ENCODE measurements at regions not wholly inside any gene's neighbourhood (a gene's known extent, or its start where the extent isn't known, plus 50 kb on each side); places are given as distances from the start of the nearest gene placed in this dataset.

DNA sequence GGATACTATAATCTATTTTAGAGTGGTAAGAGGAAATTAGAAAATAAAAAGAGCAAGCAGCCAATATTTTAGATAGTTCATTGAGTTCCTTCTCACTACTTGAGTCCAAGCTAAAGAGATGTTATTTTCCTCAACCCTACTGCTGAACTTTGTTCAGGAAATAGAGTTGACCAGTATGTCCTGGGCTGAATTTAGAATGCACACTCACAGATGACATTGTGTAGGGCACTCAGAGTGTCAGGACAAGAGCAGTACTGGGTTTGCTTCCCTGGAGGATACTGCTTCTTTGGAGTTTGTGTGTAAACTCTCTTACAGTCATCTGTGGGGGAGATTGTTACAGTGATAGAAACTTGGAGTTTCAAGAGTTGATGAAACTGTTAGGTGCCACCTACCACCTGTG, 80.0 kb upstream of the AGBL1 start:
- no peak for DNase-seq (ENCODE audit: low read depth, low spot score)
- ChIA-PET POLR2A (no interaction called here), CTCF (no interaction called here)
- Histone ChIP-seq H3K4me3 (ENCODE audit: low read depth, low read length) (no peak overlapping the region), H3K27me3 (ENCODE audit: control insufficient read depth, insufficient read depth, low read length) (no peaks in the 10 kb centered on the region), H3K27ac (ENCODE audit: low read depth, low read length) (no peak overlapping the region), H3K9me3 (ENCODE audit: control insufficient read depth, insufficient read depth, low read length) (no peaks in the 10 kb centered on the region)
- TF ChIP-seq, protein P1, sequence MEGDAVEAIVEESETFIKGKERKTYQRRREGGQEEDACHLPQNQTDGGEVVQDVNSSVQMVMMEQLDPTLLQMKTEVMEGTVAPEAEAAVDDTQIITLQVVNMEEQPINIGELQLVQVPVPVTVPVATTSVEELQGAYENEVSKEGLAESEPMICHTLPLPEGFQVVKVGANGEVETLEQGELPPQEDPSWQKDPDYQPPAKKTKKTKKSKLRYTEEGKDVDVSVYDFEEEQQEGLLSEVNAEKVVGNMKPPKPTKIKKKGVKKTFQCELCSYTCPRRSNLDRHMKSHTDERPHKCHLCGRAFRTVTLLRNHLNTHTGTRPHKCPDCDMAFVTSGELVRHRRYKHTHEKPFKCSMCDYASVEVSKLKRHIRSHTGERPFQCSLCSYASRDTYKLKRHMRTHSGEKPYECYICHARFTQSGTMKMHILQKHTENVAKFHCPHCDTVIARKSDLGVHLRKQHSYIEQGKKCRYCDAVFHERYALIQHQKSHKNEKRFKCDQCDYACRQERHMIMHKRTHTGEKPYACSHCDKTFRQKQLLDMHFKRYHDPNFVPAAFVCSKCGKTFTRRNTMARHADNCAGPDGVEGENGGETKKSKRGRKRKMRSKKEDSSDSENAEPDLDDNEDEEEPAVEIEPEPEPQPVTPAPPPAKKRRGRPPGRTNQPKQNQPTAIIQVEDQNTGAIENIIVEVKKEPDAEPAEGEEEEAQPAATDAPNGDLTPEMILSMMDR (IDR thresholded peaks at IDR 0.05; ENCODE audit: low read depth, low read length) = no peak

DNA sequence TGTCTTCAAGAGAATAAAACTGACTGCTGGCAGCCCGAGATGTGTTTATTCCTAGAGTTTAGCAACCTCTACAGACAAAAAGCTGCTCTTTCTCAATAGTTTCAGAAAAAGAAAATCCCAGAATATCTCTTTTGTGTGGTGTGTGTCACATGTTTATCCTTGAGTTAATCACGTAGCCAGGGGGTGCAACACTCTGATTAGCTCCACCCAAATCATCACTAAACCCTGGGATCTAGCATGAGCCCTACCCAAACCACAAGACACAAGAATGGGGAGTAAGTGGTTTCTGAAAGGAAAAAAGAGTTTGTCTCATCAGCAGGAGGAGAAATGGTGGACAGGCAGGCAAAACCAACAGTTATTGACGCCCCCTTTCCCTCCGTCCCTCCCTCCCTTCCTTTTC, 78.5 kb upstream of the AGBL1 start:
- no peaks in the 10 kb centered on the region for H3K27me3 ChIP-seq (ENCODE audit: control insufficient read depth, insufficient read depth, low read length)
- H3K9me3 ChIP-seq (ENCODE audit: control insufficient read depth, insufficient read depth, low read length) = no peaks in the 10 kb centered on the region
- no peak overlapping the region for H3K27ac ChIP-seq (ENCODE audit: low read depth, low read length)
- ChIA-PET POLR2A (no interaction called here), CTCF (no interaction called here)
- H3K4me3 ChIP-seq (ENCODE audit: low read depth, low read length) = no peak overlapping the region
- no peak for DNase-seq (ENCODE audit: low read depth, low spot score)
- TF ChIP-seq, protein P1 (IDR thresholded peaks at IDR 0.05; ENCODE audit: low read depth, low read length) = no peak

DNA sequence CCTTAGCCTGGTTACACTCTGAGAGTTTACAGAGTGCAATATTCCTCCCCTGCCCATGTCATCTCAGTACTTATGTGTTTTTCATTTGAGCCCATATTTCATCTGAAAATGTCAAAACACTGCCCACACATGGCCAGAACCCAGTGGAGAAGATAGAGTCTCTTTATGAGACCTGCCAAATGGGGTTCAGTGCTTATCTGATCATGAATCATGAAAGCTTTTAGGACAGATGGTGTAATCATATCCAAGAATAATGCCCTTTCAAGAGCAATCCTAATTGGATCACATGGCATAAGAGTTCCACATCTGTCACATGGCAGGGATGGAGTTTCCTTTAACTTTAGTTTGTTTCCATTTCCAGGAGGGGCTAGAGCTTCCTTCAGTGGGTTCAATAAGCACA, 77.2 kb upstream of the AGBL1 start:
- no peaks in the 10 kb centered on the region for H3K9me3 ChIP-seq (ENCODE audit: control insufficient read depth, insufficient read depth, low read length)
- H3K27ac ChIP-seq (ENCODE audit: low read depth, low read length) = no peak overlapping the region
- DNase-seq (ENCODE audit: low read depth, low spot score) = no peak
- TF ChIP-seq, protein P1 (IDR thresholded peaks at IDR 0.05; ENCODE audit: low read depth, low read length) = no peak
- H3K27me3 ChIP-seq (ENCODE audit: control insufficient read depth, insufficient read depth, low read length) = no peaks in the 10 kb centered on the region
- POLR2A ChIA-PET = no interaction called here
- H3K4me3 ChIP-seq (ENCODE audit: low read depth, low read length) = no peak overlapping the region
- CTCF ChIA-PET = no interaction called here

DNA sequence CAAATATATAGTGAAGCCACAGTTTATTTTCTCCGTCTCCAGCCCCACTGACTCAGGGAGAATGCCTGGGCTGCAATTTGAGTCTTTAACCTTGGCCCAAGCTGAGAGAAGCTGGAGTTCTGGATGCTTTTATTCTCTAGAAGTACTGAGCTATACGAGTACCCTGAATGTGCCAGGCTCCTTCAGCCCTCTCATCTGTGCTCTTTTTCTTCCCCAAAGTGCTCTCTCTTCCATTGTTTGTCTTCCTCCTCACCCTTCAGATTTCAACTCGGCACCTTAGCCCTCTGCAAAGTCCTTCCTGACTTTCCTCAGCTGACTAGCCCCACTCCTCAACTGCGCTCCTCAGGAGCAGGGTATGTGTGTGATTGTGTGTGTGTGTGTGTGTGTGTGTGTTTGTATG, 75.6 kb upstream of the AGBL1 start:
- Histone ChIP-seq H3K4me3 (ENCODE audit: low read depth, low read length) (no peak overlapping the region), H3K9me3 (ENCODE audit: control insufficient read depth, insufficient read depth, low read length) (no peaks in the 10 kb centered on the region; the same call in 1 of the 2 replicates), H3K27me3 (ENCODE audit: control insufficient read depth, insufficient read depth, low read length) (no peaks in the 10 kb centered on the region), H3K27ac (ENCODE audit: low read depth, low read length) (no peak overlapping the region)
- TF ChIP-seq, protein P1 (IDR thresholded peaks at IDR 0.05; ENCODE audit: low read depth, low read length) = no peak
- CTCF ChIA-PET = no interaction called here
- no peak for DNase-seq (ENCODE audit: low read depth, low spot score)
- POLR2A ChIA-PET = no interaction called here

DNA sequence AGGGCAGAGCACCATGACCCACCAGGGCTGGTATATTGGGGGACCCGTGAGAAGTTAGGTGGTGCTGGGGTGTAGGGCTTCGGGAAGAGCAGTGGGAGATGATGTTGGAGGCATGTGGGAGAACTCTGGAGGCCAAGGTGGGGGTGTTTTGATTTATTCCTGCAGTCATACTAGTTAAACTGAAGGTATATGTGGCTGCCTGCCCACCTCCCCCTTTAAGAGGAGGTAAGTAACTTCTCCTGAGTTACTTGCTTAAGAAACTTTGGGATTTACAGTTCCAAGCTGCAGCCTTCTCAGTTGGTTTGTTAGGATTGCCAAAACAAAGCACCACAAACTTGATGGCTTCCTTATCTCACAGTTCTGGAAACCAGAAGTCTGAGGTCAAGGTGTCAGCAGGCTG, 73.1 kb upstream of the AGBL1 start:
- no peak for DNase-seq (ENCODE audit: low read depth, low spot score)
- Histone ChIP-seq H3K9me3 (ENCODE audit: control insufficient read depth, insufficient read depth, low read length) (peaks cover 6% of the 10 kb centered on the region; the same call in 1 of the 2 replicates), H3K4me3 (ENCODE audit: low read depth, low read length) (no peak overlapping the region), H3K27me3 (ENCODE audit: control insufficient read depth, insufficient read depth, low read length) (no peaks in the 10 kb centered on the region), H3K27ac (ENCODE audit: low read depth, low read length) (no peak overlapping the region)
- POLR2A ChIA-PET = no interaction called here
- TF ChIP-seq, protein P1 (IDR thresholded peaks at IDR 0.05; ENCODE audit: low read depth, low read length) = no peak
- CTCF ChIA-PET = no interaction called here

Measured in AG04450 (cell line).